NB4 (cell line): ENCODE measurements at regions not wholly inside any gene's neighbourhood (a gene's known extent, or its start where the extent isn't known, plus 50 kb on each side); places are given as distances from the start of the nearest gene placed in this dataset.

Source experiments
- CTCF ChIP-seq: IDR thresholded peaks from one replicate; pipeline ENCODE4 v1.5.1; 2012; ENCODE audit warnings: low read depth, low read length
- POLR2A ChIP-seq: IDR thresholded peaks from 2 replicates; pipeline ENCODE4 v1.6.1; 2011; ENCODE audit warnings: mild to moderate bottlenecking; ENCODE audit not compliant: insufficient read length; ENCODE audit errors: extremely low read depth

- TF ChIP-seq CTCF (no peak), POLR2A (no peak)
Measured at GRCh38 chr14:95440951-95441350, 75.5 kb downstream of the SYNE3 start.
